ENCODE measurements at regions not wholly inside any gene's neighbourhood (a gene's known extent, or its start where the extent isn't known, plus 50 kb on each side); places are given as distances from the start of the nearest gene placed in this dataset.

DNA sequence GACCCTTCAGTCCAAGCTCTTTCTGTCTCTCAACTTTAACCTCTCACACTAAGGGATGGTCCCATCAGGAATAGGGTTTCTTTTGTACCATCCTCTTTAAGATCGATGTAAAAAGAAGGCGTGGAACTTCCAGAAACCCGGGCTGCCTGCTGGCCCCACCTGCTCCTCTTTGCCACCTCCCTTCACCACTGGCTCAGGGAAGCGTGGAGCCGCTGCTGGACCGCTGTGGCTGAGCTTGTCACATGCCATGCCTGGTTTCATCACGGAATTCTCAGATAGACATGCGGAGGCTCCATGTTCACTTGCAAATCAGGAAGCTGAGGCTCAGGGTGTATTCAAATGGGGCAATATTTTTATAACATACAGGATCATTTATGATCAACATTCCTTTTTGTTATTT, 399.7 kb downstream of the BRD1 start:
- no peak for DNase-seq

DNA sequence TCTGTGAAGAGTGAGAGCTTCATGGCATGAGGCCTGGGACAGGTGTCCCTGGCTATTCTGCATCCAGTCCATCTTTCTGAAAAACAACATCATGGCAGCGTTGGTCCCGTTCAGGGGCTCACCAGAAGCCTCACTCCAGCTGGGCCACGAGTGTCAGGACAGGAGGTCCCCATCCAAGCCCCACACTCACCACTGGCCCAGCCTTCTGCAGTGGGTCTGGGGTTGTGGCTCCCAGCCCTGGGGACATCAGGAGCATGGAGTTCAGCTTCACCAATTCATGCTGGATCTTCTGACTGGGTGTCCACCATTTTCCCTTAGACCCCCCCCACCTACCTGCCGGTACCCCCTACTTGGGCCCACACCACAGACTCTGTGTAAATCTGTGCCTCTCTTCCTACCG, 400.3 kb downstream of the BRD1 start:
- no peak for DNase-seq

DNA sequence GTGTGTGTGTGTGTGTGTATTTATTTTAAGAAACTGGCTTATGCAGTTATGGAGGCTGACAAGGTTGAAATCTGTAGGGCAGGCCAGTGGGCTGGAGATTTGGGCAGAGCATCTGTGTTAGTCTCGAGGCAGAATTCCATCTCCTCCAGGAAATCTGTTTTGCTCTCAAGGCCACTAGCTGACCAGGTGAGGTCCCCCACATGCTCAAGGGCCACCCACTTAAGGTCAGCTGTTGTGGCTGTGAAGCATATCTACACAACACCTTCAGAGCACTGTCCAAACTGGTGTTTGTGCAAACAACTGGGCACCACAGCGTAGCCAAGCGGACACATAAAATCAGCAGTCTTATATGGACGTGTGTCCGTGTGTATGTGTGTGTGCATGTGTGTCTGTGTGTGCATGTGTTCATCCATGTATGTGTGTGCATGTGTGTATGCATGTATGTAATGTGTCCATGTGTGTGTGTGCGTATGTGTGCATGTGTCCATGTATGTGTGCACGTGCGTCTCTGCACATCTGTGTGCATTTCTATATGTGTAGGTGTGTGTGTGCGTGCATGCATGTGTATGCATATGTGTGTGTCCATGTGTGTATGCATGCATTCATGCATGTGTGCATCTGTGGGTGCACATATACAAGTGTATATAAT, 400.9 kb downstream of the BRD1 start:
- DNase-seq = no peak

DNA sequence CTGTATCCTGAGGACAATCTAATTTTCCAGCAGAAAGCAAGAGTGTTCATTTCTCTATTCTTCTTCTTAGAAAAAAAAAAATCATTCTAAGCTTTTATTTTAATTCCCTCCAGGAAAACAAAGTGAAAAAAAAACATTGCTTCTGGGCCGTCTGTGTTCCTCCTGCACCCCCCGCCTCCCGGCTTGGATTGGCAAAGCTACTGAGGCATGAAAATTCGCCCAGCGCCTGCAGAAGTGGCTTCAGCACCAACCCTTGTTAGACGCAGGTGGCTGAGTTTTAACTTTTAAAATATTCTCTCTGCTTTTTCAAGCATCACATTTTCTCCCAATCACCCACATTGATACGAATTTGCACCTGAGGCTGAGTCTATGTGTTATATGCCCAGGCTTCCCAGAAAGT, 401.6 kb downstream of the BRD1 start:
- no peak for DNase-seq

DNA sequence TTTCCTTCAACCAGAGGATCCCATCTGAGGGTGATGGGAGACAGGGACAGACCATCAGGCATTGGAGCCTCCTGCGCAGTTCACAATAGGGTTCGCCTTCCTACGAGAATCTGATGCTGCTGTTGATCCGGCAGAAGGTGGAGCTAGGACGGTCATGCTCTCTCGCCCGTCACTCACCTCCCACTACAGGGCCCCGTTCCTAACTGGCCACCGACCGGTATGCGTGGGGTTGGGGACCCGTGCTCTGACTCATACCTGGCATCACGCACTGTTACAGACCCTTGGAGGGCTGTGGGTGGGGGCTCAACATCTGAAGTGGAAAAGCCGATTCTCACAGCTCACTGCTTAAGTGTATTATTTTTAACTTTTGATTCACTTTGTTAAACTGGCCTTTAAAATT, 402.3 kb downstream of the BRD1 start:
- DNase-seq = no peak

DNA sequence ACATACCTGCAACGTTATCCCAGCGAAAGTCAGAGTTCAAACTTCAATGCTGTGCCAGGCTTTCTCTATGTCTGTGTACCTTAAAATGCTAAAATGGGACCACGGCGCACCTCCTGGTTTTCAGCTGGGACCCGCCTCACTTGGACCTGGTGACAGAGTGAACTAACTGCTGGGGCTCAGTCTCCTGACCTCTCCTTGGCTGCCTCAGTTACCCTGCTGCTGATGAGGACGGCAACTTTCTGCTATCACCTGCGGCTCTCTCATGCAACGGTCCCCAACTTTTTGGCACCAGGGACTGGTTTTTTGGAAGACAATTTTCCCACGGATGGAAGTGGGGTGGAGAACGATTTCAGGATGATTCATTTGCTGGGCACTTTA, 402.8 kb downstream of the BRD1 start:
- DNase-seq = no peak

DNA sequence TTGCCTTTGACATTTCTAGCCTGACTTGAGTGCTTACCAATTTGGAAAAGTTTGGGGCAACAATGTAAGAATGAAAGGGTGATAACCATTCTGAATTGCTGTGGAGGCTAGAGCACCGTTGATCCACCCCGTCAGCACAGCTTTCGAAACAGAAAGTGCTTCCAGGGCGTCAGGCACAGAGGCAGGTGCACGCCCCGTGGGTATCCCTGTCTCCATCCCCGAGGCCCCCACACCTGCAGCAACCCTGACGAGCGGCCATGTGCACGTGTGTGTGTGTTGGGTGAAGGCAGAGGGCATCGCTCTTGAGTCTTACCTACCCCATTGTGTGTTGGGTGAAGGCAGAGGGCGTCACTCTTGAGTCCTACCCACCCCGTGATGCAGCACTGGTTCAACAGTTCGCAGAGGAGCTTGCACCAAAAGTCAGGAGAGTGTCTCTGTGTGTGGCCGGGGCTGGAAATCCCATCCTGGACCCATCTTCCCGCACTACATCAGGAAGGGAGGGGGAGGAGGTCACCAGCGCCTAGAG, 404.5 kb downstream of the BRD1 start:
- DNase-seq = no peak

DNA sequence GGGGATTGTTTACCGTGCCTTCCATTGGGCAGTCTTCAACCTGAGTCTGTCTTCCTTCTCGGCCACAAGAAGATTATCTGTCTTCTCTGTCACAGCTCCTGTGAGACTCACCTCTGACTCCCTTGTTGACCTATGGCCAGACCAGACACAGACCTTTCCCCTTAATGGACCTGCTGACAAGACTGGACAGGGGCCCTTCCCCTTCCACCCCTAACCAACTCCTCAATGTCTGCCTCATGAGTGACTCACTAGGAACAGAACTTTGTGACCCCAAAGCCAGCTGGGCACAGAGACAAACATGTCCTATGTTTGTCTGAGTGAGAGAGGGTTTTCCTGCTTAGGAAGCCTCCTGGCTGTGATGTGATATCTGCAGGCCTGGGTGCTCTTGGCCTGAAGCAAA, 405.0 kb downstream of the BRD1 start:
- DNase-seq = no peak

DNA sequence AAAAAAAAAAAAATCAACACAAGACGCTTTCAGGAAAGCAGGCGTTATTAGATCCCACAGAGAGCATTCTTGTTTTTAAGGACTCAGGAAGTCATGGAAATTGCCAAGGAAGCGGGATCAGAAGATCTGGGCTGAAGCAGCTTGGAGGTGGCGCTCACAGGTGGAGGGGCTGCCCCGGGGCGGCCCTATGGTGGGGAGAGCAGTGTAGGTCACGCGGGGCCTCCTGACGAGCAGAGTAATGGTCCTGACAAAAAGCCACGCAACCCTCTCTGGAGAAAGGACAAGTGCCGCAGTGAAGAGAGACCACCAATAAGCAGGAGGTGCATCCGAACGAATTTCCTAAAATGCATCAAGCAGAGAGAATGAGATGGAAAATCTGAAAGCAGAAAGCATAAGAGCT, 407.0 kb downstream of the BRD1 start:
- no peak for DNase-seq

DNA sequence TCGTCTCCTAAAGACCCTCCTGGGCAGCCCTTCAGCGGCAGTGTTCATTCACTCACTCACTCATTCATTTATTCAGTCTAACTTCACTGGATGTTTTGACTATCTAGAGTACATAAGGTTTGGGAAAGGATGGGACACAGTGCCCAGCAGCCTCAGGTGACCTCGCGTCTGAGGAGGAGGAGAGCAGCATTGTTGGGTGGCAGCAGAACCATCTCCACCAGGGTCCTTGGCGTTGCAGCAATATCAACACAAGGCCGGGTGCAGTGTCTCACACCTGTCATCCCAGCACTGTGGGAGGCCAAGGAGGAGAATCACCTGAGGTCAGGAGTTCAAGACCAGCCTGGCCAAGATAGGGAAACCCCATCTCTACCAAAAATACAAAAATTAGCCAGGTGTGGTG, 408.0 kb downstream of the BRD1 start:
- no peak for DNase-seq

DNA sequence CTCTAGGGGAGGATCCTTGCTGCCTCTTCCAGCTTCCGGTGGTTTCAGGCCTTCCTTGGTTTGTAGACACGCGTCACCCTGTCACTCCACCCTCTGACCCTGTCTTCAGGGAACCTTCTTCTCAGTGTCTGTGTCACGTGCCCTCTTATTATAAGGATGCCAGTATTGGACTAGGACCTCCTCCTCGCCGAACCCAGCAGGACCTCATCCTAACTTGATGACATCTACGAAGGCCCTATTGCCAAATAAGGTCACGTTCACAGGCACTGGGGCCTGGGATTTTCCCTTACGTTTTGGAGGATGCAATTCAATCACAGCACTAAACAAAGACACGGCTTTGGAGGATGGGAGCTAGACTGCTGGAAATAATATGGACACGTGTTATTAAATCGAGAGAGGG, 408.7 kb downstream of the BRD1 start:
- DNase-seq = no peak

DNA sequence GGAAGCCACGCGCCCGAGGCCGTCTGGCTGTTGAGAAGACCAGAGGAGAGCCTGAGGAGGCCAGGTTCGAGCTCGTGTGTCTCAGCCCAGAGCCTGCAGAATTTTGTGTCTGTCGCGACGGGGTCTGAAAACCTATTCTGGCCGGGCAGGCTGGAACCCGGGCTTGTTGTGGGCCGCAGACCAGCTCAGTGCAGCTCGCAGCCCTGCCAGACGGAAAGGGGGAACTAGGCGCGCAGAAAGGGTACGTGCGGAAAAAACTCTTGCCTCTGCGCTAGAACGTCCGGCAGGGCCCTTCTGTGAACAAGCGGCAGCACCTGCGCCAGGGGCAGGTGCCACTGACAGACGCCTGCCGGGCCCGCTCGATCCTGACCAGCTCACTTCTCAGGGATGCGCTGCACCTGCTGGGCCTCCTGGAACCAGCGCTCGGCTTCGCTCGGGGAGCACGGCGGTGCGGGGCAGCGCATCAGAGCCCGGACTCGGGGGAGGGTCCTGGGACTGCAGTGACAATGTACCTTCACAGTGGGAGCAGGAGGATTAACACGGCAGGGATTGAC, 409.3 kb downstream of the BRD1 start:
- DNase-seq = no peak

DNA sequence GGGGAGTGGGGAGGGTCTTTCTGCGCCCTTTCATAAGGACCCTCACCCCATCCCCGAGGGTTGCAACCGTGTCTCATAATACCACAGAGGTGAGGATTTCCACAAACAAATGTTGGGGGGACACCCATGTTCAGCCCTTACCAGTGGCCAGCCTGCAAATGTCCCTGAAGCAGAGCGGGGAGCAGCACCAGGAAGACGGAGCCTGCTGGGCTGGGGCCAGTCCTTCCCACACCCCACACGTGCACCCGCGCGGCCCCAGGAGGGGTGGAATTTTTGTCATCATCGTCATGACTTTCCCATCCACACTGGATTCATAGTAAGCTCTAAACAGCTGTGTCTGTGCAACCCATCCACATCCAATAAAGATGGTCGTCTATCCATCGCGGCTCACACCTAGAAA, 409.8 kb downstream of the BRD1 start:
- DNase-seq = no peak

DNA sequence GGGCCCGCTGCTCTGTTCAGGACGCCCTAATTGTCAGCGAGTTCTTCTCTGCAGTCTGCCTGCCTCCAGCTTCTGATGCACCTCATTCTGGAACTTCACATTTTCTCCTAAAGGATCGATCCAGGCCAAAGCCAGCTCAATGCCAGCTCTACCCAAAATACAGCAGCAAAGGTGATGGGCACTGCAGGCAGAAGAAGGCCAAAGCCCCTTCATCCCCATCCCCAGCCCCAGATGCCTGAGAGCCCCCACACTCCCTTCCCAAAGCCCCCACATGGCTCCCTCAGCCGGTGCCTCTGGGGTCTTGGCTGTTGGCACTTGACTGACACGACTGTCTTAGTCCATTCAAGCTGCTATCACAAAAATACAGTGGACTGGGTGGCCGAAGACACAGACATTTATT, 410.3 kb downstream of the BRD1 start:
- no peak for DNase-seq

DNA sequence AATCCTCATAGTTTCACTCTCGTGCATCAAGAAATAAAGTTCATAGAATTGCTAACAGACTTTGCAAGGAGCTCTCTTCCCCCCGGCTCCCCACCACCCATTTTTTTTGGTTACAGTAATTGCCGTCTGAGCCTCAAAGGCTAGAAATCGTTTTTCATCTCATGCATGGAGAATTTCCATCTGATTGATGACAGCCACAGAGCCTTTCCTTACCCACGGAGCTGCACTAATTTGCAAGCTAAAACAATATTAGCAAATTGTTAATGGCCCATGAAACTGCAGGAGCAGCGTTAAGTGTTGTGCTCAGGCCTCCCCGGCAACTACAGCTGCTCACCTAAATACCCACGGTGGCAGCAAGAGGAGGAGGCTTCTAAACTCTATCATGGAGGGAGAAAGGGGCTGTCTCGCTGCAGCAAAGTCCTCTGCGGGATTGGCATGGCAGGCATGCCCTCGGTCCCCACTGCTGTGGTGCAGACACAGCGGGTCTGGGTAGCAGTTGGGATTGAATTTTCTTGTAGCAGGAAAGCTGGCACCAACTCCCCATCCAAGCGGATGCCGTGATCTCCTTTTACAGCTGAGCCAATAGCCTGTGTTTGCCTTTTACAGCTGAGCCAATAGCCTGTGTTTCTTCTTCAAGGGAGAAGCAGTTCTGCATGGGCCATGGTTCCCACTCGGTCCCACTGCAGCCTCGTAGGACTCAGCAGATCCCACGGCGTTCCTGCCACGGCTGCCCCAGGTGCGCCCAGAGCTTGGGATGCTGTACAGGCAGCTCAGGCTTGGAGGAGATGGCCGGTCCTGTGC, 412.3 kb downstream of the BRD1 start:
- no peak for DNase-seq

DNA sequence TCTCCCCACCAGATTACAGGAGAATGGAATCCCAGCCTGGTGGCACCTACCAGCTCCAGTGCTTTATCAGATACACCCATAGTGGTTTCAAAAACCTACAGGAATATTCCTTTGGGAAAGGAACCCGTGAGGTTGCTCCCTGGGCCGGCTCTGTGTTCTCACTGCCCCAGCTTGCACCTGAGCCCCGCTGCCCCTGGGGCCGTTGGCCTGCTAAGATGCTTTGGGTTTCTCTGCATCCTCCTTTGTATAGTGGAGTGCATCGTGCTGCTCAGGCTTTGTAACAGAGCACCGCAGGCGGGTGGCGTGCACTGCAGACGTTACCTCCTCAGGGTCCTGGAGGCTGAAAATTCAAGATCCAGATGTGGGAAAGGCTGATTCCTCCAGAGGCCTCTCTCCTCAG, 414.1 kb downstream of the BRD1 start:
- DNase-seq = no peak

DNA sequence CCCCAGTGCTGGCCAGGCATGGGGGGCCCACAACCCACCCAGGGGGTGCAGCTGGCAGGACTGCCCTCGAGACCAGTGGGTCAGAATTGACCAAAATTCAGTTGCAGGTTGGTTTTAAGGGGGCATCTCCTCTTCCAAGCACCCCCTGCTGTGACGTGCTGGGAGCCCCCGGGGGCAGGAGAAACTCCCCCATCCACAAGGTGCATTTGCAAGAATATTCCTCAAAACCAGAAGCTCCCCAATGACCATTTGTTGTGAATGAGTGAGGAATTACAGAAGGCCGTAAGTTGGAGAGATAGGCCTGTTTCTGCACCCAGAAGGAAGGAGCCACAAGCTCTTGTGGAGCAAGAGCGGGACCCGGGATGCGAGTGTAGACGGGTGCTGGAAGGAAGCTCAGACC, 414.5 kb downstream of the BRD1 start:
- no peak for DNase-seq

DNA sequence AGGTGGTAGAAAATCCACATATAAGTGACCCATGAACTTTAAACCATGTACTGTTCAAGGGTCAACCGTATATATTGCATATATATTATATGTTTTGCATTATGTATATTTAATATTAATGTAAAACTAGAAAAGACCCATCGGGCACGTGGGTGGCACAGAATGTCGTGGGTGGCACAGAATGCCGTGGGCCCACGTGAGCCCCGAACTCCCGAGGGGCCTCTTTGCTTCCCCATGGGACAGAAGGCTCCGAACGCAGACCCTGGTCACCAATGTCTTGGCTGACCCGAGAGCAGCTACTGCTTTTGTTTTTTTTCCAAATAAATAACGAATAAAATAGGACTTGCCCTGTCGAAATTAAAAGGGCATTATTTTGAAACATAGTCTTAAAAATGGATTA, 415.4 kb downstream of the BRD1 start:
- DNase-seq = no peak

DNA sequence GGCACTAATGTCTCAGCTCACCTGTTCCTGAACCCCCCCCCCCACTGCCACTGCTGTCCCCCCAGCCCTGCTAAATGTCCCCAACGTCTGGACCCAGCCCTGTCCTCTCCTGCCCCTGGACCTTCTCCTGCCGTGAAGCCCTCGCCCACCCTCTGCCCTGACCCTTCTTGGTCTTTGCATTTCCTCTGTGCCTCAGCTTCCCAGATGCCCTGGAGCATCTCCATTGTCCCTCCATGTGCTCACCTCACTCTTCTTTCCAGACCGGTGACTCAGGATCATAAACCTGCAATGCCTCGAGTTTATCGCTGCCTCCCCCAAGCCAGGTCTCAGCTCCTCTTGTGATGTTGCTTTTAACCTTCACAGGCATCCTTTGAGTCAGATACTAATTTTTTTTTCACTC, 416.4 kb downstream of the BRD1 start:
- DNase-seq = no peak

DNA sequence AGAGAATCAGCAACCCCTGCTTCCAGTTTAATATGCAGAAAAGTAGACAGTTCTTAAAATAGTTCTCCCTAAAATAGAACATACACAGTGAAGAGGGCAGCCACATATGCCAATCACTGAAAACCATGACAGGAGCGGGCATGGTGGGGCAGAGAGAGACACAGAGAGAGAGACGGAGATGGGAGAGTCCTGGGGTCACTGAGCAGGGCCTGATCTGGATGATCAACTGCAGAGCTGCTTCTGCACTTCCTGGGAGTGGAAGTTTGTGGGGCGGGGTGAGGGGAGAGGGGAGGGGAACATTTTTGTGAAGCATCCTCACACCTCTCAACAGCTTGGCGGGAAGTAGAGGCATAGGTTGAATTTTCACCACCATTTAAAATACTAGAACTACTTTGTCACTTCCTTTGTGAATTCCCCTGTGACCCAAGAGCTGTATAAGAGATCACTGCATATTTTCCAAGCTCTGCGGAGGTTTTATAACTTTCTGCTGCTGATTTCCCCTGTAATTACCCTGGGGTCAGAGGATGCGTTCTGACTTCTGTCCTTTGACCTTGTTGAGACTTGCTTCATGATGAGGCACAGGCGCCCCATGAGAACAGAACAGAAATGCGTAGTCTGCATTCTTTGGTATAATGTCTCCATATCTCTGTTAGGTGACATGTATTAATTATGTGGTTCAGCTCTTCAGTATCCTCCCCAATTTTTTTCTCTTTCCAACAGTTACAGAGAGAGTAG, 419.4 kb downstream of the BRD1 start:
- no peak for DNase-seq

DNA sequence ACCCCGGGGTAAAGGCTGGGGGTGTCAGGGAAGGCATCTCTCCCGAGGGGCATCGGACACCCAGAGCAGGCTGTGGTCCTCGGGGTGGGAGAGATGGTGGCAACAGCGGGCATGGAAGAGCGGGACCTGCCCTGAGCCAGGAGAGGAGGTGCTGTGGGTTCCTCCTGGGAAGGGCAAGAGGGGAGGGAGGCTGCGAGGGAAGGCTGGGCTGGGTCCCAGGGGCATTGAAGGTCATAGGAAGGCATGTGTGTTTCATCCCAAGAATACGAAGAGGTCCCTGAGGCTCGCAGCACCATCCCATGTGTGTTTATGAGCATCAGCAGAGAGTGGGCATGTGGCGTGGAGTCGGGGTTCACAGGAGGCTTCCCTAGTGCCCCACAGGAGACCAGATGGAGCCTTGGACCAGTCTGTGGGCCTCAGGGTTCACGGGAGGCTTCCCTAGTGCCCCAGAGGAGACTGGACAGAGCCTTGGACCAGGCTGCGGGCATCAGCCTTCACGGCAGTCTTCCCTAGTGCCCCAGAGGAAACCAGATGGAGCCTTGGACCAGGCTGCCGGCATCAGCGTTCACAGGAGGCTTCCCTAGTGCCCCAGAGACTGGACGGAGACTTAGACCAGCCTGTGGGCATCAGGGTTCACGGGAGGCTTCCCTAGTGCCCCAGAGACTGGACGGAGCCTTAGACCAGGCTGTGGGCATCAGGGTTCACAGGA, 420.6 kb downstream of the BRD1 start:
- DNase-seq = no peak

DNA sequence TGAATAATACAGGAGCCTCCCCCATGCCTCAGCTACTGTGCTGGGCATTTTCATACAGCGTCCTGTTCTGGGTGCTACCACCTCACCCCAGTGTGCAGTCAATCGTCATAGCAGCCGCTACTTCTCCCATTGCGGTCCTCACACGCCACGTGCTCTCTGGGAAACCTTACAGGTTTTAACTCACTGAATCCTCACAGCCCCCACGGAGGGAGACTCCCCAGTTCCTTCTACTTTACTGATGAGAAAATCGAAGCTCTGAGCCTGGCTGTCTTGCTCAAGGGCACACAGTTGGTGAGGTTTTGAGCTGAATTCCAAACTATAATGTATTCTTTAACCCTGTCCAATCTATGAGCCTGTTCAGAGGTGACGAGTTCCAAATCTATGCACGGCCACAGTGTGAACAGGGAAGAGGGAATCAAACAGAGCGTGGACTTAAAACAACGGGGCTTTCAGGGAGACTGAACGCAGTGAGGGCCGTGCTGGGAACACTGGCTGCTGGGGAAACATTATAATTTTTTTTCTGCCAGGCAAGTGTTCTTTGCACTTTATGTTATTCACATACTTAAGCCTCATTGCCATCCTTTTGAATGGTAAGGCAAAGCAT, 421.5 kb downstream of the BRD1 start:
- no peak for DNase-seq

DNA sequence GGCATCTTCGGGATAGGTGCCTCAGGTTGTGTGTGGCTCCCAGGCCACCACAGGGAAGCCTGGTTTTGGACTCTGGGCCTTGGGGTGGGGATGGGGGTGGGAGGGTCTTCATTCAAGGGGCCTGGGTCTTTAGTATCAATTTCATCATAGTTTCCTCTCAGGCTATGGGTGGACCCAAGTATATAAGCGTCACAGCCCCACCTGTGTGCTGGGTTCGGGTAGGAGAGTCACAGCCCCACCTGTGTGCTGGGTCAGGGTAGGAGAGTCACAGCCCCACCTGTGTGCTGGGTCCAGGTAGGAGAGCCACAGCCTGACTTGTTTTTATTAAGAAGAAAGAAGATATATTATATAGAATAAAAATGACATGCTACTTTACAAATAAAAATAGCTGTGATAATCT, 422.1 kb downstream of the BRD1 start:
- no peak for DNase-seq
